Esophagus muscularis mucosa (tissue), 4 donors: ENCODE measurements at regions not wholly inside any gene's neighbourhood (a gene's known extent, or its start where the extent isn't known, plus 50 kb on each side); places are given as distances from the start of the nearest gene placed in this dataset.

ENCODE experiments used
- DNase-seq: peaks from one replicate; pipeline ENCODE4 v3.0.0-alpha.2; 2017; ENCODE audit errors: extremely low spot score
- H3K27ac ChIP-seq, 4 donors: fragments of 200-600 bp; sonication (generic); replicated peaks in 1 of 4; 1 replicate in 3 of 4; 2 replicates in 1 of 4; pipeline ENCODE4 v1.5.1; 2016 to 2019; ENCODE audit warnings: mild to moderate bottlenecking in 1 of 4
- H3K27me3 ChIP-seq, 4 donors: fragments of 200-600 bp; sonication (generic); one replicate each; pipeline versions ENCODE4 v1.5.1 to v1.6.0; 2016 to 2019
- H3K36me3 ChIP-seq, 4 donors: fragments of 200-600 bp; sonication (generic); one replicate each; pipeline ENCODE4 v1.5.1; 2016 to 2019
- H3K4me1 ChIP-seq, 4 donors: fragments of 200-600 bp; sonication (generic); one replicate each; pipeline ENCODE4 v1.5.1; 2016 to 2019
- H3K4me3 ChIP-seq, 4 donors: fragments of 200-600 bp; sonication (generic); 1 replicate in 2 of 4; 2 replicates in 2 of 4; pipeline ENCODE4 v1.5.1; 2016 to 2019; ENCODE audit warnings: mild to moderate bottlenecking in 4 of 4, moderate library complexity in 1 of 4
- H3K9me3 ChIP-seq, 4 donors: fragments of 200-600 bp; sonication (generic); 1 replicate in 3 of 4; 2 replicates in 1 of 4; pipeline ENCODE4 v1.5.1; 2016 to 2019
- EP300 ChIP-seq: sonication (generic); formaldehyde crosslinking; IDR thresholded peaks from one replicate; pipeline ENCODE4 v1.6.1; 2017; ENCODE audit warnings: antibody characterized with exemption
- POLR2A ChIP-seq: fragments of 450-650 bp; IDR thresholded peaks from one replicate; pipeline ENCODE4 v1.6.1; 2017; ENCODE audit warnings: antibody characterized with exemption, moderate library complexity, mild to moderate bottlenecking, low read depth
- POLR2AphosphoS5 ChIP-seq, 2 donors: sonication (generic); formaldehyde crosslinking; IDR thresholded peaks; one replicate each; pipeline ENCODE4 v1.6.1; 2017; ENCODE audit warnings: antibody characterized with exemption in 2 of 2
- WGBS: methylation state at CpG from one replicate; pipeline ENCODE4 v1.1.5; 2018; 5-methylcytosine and 5-hydroxymethylcytosine counted together
- intact Hi-C: fragments of 100-400 bp; cut with DNase I; formaldehyde crosslinking; loops from one replicate; pipeline ENCODE4 v1.15.1; 2023
- TF ChIP-seq, protein P1 (sequence below), 3 experiments: fragments of 200-600 bp in 2 of 3; fragments of 450-650 bp in 1 of 3; sonication (generic) in 2 of 3; IDR thresholded peaks; one replicate each; pipeline ENCODE4 v1.5.1; 2017 to 2019; ENCODE audit warnings: antibody characterized with exemption in 3 of 3, mild to moderate bottlenecking in 2 of 3, moderate library complexity in 1 of 3

- H3K27me3 ChIP-seq, result peaks cover 0 to 39% (median 0%) of the 10 kb centered on the region in 4 donors
- intact Hi-C loops, result no loop called here
- H3K4me1 ChIP-seq, result no peaks in the 10 kb centered on the region
- no peak overlapping the region for H3K27ac ChIP-seq
- WGBS, result 61% methylated on average over 11 of the region's 11 CpGs
- H3K36me3 ChIP-seq, result no peaks in the 10 kb centered on the region
- DNase-seq, result peak; percentile 82
- no peaks in the 10 kb centered on the region for H3K9me3 ChIP-seq
- no peak overlapping the region for H3K4me3 ChIP-seq
- TF ChIP-seq, protein P1, sequence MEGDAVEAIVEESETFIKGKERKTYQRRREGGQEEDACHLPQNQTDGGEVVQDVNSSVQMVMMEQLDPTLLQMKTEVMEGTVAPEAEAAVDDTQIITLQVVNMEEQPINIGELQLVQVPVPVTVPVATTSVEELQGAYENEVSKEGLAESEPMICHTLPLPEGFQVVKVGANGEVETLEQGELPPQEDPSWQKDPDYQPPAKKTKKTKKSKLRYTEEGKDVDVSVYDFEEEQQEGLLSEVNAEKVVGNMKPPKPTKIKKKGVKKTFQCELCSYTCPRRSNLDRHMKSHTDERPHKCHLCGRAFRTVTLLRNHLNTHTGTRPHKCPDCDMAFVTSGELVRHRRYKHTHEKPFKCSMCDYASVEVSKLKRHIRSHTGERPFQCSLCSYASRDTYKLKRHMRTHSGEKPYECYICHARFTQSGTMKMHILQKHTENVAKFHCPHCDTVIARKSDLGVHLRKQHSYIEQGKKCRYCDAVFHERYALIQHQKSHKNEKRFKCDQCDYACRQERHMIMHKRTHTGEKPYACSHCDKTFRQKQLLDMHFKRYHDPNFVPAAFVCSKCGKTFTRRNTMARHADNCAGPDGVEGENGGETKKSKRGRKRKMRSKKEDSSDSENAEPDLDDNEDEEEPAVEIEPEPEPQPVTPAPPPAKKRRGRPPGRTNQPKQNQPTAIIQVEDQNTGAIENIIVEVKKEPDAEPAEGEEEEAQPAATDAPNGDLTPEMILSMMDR (IDR thresholded peaks at IDR 0.05), result no peak
- TF ChIP-seq EP300, result no peak
Measured at GRCh38 chr22:47748957-47749356, 986.5 kb downstream of the TBC1D22A start.

DNA sequence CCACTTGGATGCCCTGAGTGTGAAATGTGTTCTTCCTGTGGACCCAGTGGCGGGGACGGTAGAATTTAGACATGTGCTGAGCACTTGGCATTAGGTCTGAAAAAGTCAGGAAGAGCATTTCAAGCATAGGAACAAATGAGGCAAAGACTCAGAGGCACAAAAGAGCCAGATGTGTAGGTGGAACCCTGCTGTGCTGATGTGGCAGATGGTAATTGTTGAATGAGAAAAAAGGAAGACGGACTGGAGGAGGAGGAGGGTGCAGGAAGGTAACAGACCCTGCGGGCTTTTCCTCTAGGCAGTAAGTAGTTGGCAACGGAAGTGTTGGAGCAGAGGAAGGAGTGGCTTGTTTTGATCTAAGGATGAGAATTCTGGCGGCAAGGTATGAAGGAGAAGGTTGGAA is 985.8 kb downstream of the TBC1D22A start:
- WGBS, result 45% methylated on average over 6 of the region's 6 CpGs
- intact Hi-C loops, result no loop called here
- Histone ChIP-seq H3K27ac (no peak overlapping the region), H3K27me3 (peaks cover 0 to 39% (median 0%) of the 10 kb centered on the region in 4 donors), H3K9me3 (no peaks in the 10 kb centered on the region), H3K36me3 (no peaks in the 10 kb centered on the region), H3K4me1 (no peaks in the 10 kb centered on the region), H3K4me3 (no peak overlapping the region)
- TF ChIP-seq POLR2A (no peak), POLR2AphosphoS5 (IDR thresholded peaks at IDR 0.05) (no peak), EP300 (no peak)
- TF ChIP-seq, protein P1 (IDR thresholded peaks at IDR 0.05), result no peak
- DNase-seq, result no peak

GRCh38 chr22:47740109-47740805 is 977.8 kb downstream of the TBC1D22A start:
- H3K36me3 ChIP-seq, result no peaks in the 10 kb centered on the region
- H3K4me3 ChIP-seq, result no peak overlapping the region
- no peak overlapping the region for H3K27ac ChIP-seq
- intact Hi-C loops, result no loop called here
- H3K9me3 ChIP-seq, result no peaks in the 10 kb centered on the region
- H3K4me1 ChIP-seq, result no peaks in the 10 kb centered on the region
- DNase-seq, result peak; percentile 89
- TF ChIP-seq, protein P1 (IDR thresholded peaks at IDR 0.05), result no peak
- TF ChIP-seq POLR2AphosphoS5 (IDR thresholded peaks at IDR 0.05) (no peak), EP300 (no peak), POLR2A (no peak)
- 90% methylated on average over 8 of the region's 10 CpGs for WGBS
- H3K27me3 ChIP-seq, result peaks cover 0 to 35% (median 0%) of the 10 kb centered on the region in 4 donors

- Histone ChIP-seq H3K9me3 (no peaks in the 10 kb centered on the region), H3K4me1 (no peaks in the 10 kb centered on the region), H3K27me3 (peaks cover 0 to 32% (median 0%) of the 10 kb centered on the region in 4 donors), H3K36me3 (no peaks in the 10 kb centered on the region), H3K4me3 (no peak overlapping the region), H3K27ac (no peak overlapping the region)
- 60% methylated on average over 6 of the region's 16 CpGs for WGBS
- TF ChIP-seq, protein P1 (IDR thresholded peaks at IDR 0.05), result no peak
- TF ChIP-seq POLR2AphosphoS5 (IDR thresholded peaks at IDR 0.05), result no peak
- no peak for TF ChIP-seq EP300
- DNase-seq, result peak; percentile 88
- intact Hi-C loops, result no loop called here
Measured at GRCh38 chr22:47739291-47740015, 977.0 kb downstream of the TBC1D22A start.
